Testis (tissue), 2 donors: ENCODE measurements at regions not wholly inside any gene's neighbourhood (a gene's known extent, or its start where the extent isn't known, plus 50 kb on each side); places are given as distances from the start of the nearest gene placed in this dataset.
A peak's percentile ranks its signal among the peaks of the same experiment; 100 is the strongest.

Source experiments
- DNase-seq: peaks from one replicate; pipeline ENCODE4 v3.0.0-alpha.2; 2019
- H3K27ac ChIP-seq, 2 donors: fragments of 200-600 bp; sonication (generic); one replicate each; pipeline ENCODE4 v1.5.1; 2019
- H3K27me3 ChIP-seq: fragments of 200-600 bp; sonication (generic); one replicate; pipeline ENCODE4 v1.5.1; 2019
- H3K36me3 ChIP-seq: fragments of 200-600 bp; sonication (generic); one replicate; pipeline ENCODE4 v1.5.1; 2017; ENCODE audit warnings: low read depth; ENCODE audit errors: missing control alignments
- H3K4me1 ChIP-seq: fragments of 200-600 bp; sonication (generic); one replicate; pipeline ENCODE4 v1.5.1; 2019
- H3K4me3 ChIP-seq, 2 donors: fragments of 200-600 bp; sonication (generic); one replicate each; pipeline ENCODE4 v1.5.1; 2017 to 2019
- H3K9me3 ChIP-seq: fragments of 200-600 bp; sonication (generic); one replicate; pipeline ENCODE4 v1.5.1; 2017
- POLR2A ChIP-seq: fragments of 450-650 bp; IDR thresholded peaks from one replicate; pipeline ENCODE4 v1.6.1; 2017; ENCODE audit warnings: antibody characterized with exemption, mild to moderate bottlenecking, moderate library complexity
- WGBS, 2 donors: methylation state at CpG; one replicate each; pipeline ENCODE4 v1.1.5; 2018; 5-methylcytosine and 5-hydroxymethylcytosine counted together
- intact Hi-C: fragments of 100-400 bp; cut with DNase I; formaldehyde crosslinking; loops from one replicate; pipeline ENCODE4 v1.15.1; 2023; ENCODE audit warnings: low total_unique reads
- TF ChIP-seq, protein P1 (sequence below), 3 experiments: fragments of 450-650 bp in 2 of 3; fragments of 200-600 bp in 1 of 3; sonication (generic) in 1 of 3; IDR thresholded peaks; one replicate each; pipeline ENCODE4 v1.5.1; 2016 to 2019; ENCODE audit warnings: antibody characterized with exemption in 3 of 3, mild to moderate bottlenecking in 2 of 3, moderate library complexity in 1 of 3

DNA sequence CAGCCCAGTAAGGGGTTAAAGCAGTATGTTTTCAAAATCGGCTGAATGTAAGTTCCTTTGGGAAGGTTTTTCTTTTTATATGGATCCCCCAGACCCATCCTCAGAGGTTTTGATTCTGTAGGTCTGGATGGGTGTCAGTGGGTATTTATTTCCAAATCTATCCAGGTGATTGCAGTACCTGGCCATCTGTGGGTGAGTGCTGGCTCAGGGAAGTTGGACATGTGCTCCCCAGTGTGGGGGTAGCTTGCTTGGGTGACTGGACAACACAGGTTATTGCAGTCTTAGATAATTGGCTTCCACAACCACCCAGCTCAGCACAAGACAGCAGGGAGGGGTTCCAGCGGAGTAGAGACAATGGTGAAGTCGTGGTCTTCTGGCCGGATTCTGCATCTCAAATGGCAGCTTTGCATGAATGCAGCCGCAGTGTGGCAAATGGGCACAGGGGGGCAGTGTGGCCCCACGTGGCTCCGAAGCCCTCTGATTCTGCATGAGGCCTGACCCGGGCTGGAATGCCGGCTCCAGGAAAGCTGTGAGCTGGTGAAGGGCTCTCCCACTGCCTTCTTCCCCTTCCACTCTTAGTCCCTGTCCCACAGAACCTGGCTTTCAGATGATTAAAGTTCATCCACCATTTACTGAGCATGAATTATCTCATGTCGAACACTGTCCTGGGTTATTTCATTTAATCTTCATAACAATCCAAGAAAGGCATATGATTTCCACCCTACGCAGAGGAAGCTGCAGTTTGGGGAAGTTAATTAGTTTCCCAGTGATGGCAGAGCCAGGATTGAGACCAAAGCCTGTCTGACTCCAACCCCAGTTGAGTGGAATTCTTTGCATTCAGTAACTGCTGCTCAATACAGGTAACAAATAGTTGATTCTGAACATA is 64.5 kb upstream of the SYPL1 start:
- TF ChIP-seq, protein P1, sequence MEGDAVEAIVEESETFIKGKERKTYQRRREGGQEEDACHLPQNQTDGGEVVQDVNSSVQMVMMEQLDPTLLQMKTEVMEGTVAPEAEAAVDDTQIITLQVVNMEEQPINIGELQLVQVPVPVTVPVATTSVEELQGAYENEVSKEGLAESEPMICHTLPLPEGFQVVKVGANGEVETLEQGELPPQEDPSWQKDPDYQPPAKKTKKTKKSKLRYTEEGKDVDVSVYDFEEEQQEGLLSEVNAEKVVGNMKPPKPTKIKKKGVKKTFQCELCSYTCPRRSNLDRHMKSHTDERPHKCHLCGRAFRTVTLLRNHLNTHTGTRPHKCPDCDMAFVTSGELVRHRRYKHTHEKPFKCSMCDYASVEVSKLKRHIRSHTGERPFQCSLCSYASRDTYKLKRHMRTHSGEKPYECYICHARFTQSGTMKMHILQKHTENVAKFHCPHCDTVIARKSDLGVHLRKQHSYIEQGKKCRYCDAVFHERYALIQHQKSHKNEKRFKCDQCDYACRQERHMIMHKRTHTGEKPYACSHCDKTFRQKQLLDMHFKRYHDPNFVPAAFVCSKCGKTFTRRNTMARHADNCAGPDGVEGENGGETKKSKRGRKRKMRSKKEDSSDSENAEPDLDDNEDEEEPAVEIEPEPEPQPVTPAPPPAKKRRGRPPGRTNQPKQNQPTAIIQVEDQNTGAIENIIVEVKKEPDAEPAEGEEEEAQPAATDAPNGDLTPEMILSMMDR (IDR thresholded peaks at IDR 0.05) = peak; percentile 82 to 89 (median 84)
- no peak for TF ChIP-seq POLR2A
- Histone ChIP-seq H3K27ac (no peak overlapping the region), H3K27me3 (no peaks in the 10 kb centered on the region), H3K4me3 (no peak overlapping the region), H3K4me1 (peaks cover 8% of the 10 kb centered on the region), H3K9me3 (no peaks in the 10 kb centered on the region), H3K36me3 (no peaks in the 10 kb centered on the region)
- intact Hi-C loops = no loop called here
- 25 to 32% methylated on average over 11 of the region's 11 CpGs for WGBS, 2 donors
- DNase-seq = peak; percentile 90

DNA sequence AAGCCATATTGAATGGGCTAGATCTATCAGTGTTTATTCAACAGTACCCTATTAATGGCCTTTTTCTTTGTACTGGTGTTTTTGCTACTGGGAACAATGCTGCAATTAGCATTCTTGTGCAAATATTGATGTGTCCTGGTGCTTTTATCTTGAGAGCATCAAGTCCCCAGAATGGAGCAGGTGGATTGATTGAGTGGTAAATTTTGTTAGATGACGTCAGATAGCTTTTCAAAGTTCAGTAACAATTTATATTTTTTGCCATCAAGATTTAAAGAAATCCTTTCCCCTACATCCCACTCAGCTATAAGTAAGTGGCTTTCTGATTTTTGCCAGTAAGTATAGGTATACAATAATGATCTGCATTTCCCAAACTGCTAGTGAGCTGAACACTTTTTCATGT is 63.4 kb upstream of the SYPL1 start:
- intact Hi-C loops = no loop called here
- H3K27ac ChIP-seq = no peak overlapping the region
- H3K36me3 ChIP-seq = no peaks in the 10 kb centered on the region
- TF ChIP-seq, protein P1 (IDR thresholded peaks at IDR 0.05) = no peak
- no peak for TF ChIP-seq POLR2A
- H3K4me1 ChIP-seq = peaks cover 8% of the 10 kb centered on the region
- no peaks in the 10 kb centered on the region for H3K27me3 ChIP-seq
- no peaks in the 10 kb centered on the region for H3K9me3 ChIP-seq
- 89 to 93% methylated on average over 1 of the region's 1 CpG for WGBS, 2 donors
- H3K4me3 ChIP-seq = no peak overlapping the region
- DNase-seq = no peak

DNA sequence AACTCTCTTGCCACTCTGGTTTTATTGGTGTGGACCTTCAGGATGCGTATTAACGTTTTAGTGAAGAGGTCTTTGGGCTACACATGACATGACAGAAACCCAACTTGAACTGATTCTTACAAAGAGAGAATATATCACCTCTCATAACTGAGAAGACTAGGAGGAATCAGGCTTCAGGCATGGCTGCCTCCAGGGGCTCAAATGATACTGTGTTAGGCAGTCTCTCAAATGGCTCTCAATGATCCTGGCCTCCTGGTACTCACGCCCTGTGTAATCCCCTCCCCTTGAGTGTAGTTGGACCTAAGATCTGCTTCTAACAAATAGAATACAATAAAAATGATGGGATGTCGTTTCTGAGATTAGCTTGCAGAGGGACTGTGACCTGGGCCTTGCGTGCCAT is 58.5 kb upstream of the SYPL1 start:
- WGBS, 2 donors = 91 to 93% methylated on average over 5 of the region's 5 CpGs
- intact Hi-C loops = no loop called here
- TF ChIP-seq, protein P1 (IDR thresholded peaks at IDR 0.05) = no peak
- no peak for TF ChIP-seq POLR2A
- no peak for DNase-seq
- Histone ChIP-seq H3K27ac (no peak overlapping the region), H3K36me3 (no peaks in the 10 kb centered on the region), H3K4me1 (no peaks in the 10 kb centered on the region), H3K4me3 (no peak overlapping the region), H3K9me3 (no peaks in the 10 kb centered on the region), H3K27me3 (no peaks in the 10 kb centered on the region)

DNA sequence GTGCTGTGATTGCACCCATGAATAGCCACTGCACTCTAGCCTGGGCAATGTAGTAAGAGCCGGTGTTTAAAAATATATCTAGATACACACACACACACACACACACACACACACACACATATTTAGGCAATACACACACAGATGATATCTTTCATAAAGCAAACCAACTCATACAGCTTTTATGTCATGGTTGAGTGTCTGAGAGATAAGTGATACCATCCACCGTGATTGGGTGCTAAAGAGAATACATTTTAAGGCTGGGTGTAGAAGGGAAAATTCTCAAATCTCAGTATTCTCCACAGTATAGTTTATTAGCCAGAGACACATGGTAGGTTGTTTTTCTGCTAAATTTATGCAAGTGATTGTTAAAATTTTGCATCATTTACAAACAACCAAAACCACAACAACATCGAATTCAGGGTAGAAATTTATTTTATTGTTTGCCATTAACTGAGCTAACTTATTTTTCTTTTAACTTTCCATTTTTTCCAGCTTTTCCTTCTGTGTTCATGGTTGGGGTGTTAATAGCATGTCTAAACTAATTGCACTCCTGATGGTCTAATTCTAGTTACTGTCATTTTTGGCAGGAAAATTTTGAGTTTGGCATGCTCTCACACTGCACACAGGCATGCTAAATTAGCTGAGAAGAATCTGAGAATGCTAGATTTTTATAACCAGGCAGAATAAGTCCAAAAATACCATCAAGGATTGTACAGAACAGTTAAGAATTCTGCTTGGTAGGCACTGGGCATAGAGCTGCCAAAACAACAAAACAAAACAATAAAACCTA is 57.9 kb upstream of the SYPL1 start:
- Histone ChIP-seq H3K36me3 (no peaks in the 10 kb centered on the region), H3K4me1 (no peaks in the 10 kb centered on the region), H3K27ac (no peak overlapping the region), H3K27me3 (no peaks in the 10 kb centered on the region), H3K4me3 (no peak overlapping the region), H3K9me3 (no peaks in the 10 kb centered on the region)
- intact Hi-C loops = no loop called here
- 81 to 85% methylated on average over 3 of the region's 3 CpGs for WGBS, 2 donors
- no peak for TF ChIP-seq POLR2A
- no peak for DNase-seq

DNA sequence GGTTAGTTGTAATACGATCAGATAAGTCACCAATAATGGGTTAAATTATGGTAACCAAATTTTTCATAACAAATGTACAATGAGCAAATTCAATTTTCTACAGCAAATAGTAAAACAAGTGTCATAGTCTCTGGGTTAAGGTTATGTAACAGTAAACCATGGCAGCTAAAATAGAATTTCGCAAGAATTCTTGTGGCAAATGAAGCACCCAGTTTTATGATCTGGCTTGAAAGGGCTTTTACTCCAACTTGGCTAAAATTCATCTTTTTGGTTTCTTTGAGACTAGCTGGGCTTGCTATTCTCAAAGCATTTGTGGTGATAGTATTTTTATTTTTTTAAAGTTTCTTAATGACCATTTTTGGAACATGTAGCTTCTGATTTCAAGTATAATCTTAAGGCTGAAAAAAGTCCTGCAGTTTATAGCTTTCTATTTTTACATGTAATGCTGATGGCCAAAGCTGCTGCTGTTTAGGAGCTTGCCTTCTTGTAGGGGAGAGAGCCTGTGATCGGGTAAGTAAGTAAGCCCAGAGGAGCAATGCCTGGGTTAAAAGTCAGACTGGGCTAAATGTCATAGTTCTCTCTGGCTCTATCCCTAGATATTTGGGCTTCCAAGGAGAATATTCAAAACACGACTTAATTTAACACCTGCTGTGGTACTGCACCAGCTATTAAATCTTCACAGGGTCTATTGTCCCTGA is 55.5 kb upstream of the SYPL1 start:
- 58 to 60% methylated on average over 4 of the region's 4 CpGs for WGBS, 2 donors
- no peak overlapping the region for H3K27ac ChIP-seq
- no peak overlapping the region for H3K4me3 ChIP-seq
- DNase-seq = no peak
- no peaks in the 10 kb centered on the region for H3K9me3 ChIP-seq
- intact Hi-C loops = no loop called here
- TF ChIP-seq, protein P1 (IDR thresholded peaks at IDR 0.05) = no peak
- TF ChIP-seq POLR2A = no peak
- no peaks in the 10 kb centered on the region for H3K4me1 ChIP-seq
- H3K36me3 ChIP-seq = no peaks in the 10 kb centered on the region
- no peaks in the 10 kb centered on the region for H3K27me3 ChIP-seq
